Activated CD8-positive, alpha-beta T cell treated with anti-CD3 and anti-CD28 coated beads, Interleukin-2, amount 10 ng/mL, durations not matched to agents 7 days and 5 days (primary cell): ENCODE measurements at regions not wholly inside any gene's neighbourhood (a gene's known extent, or its start where the extent isn't known, plus 50 kb on each side); places are given as distances from the start of the nearest gene placed in this dataset.

ENCODE experiments used
- ATAC-seq: fragments of 150-1000 bp; cut with Tn5 transposase; one replicate; pipeline ENCODE4 v1.10.0; 2021; ENCODE audit warnings: moderate library complexity
- CTCF ChIA-PET: fragments of 350-600 bp; sonication (Branson Sonifier 250); formaldehyde crosslinking; loops from one replicate; lab custom pipeline; 2021; ENCODE audit warnings: antibody characterized with exemption; lab: Charles Lee
- POLR2A ChIA-PET: fragments of 350-600 bp; sonication (Branson Sonifier 250); formaldehyde crosslinking; loops from one replicate; lab custom pipeline; 2021; ENCODE audit warnings: antibody characterized with exemption; lab: Charles Lee
- DNase-seq: peaks from one replicate; pipeline ENCODE4 v3.0.0-alpha.2; 2020
- H3K27ac Mint-ChIP-seq: one replicate; pipeline ENCODE4 v1.8.0; 2021; ENCODE audit warnings: mild to moderate bottlenecking, mixed read lengths
- H3K27me3 Mint-ChIP-seq: one replicate; pipeline ENCODE4 v1.8.0; 2021; ENCODE audit warnings: low read depth, mixed read lengths
- H3K36me3 Mint-ChIP-seq: one replicate; pipeline ENCODE4 v1.8.0; 2021; ENCODE audit warnings: low read depth, mixed read lengths
- H3K4me1 Mint-ChIP-seq: one replicate; pipeline ENCODE4 v1.8.0; 2021; ENCODE audit warnings: low read depth, mixed read lengths
- H3K4me3 Mint-ChIP-seq: one replicate; pipeline ENCODE4 v1.8.0; 2021; ENCODE audit warnings: mild to moderate bottlenecking, mixed read lengths
- H3K9me3 Mint-ChIP-seq: one replicate; pipeline ENCODE4 v1.8.0; 2022; ENCODE audit warnings: mixed read lengths; ENCODE audit not compliant: insufficient read depth

- H3K4me1 Mint-ChIP-seq: no peaks in the 10 kb centered on the region
- CTCF ChIA-PET: no interaction called here
- ATAC-seq: no peak
- H3K9me3 Mint-ChIP-seq: peaks cover 3% of the 10 kb centered on the region
- no peak for DNase-seq
- POLR2A ChIA-PET: no interaction called here
- H3K4me3 Mint-ChIP-seq: no peak overlapping the region
- no peaks in the 10 kb centered on the region for H3K27me3 Mint-ChIP-seq
- no peaks in the 10 kb centered on the region for H3K36me3 Mint-ChIP-seq
- H3K27ac Mint-ChIP-seq: no peak overlapping the region
These were observed 105.1 kb upstream of the GRID2 start for GRCh38 chr4:92198711-92199110.

DNA sequence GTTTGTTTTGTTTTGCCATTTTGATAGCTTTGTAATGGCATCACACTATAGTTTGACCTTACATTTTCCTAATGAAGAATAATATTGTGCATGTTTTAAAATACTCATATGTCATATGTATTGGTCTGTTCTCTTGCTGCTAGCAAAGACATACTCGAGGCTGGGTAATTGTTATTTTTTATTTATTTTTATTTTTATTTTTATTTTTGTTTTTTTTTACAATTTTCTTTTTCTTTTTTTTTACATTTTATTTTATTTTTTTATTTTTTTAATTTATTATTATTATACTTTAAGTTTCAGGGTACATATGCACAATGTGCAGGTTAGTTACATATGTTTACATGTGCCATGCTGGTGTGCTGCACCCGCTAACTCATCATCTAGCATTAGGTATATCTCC lies 104.6 kb upstream of the GRID2 start:
- no peak overlapping the region for H3K27ac Mint-ChIP-seq
- H3K4me1 Mint-ChIP-seq: no peaks in the 10 kb centered on the region
- no peak for DNase-seq
- no peak for ATAC-seq
- H3K27me3 Mint-ChIP-seq: no peaks in the 10 kb centered on the region
- POLR2A ChIA-PET: no interaction called here
- H3K36me3 Mint-ChIP-seq: no peaks in the 10 kb centered on the region
- H3K9me3 Mint-ChIP-seq: peaks cover 3% of the 10 kb centered on the region
- CTCF ChIA-PET: no interaction called here
- no peak overlapping the region for H3K4me3 Mint-ChIP-seq

GRCh38 chr4:92210906-92211305 lies 92.9 kb upstream of the GRID2 start:
- Mint-ChIP-seq H3K4me3 (no peak overlapping the region), H3K27ac (no peak overlapping the region), H3K9me3 (peaks cover 10% of the 10 kb centered on the region), H3K27me3 (no peaks in the 10 kb centered on the region), H3K36me3 (no peaks in the 10 kb centered on the region), H3K4me1 (no peaks in the 10 kb centered on the region)
- DNase-seq (no peak), ATAC-seq (no peak)
- ChIA-PET CTCF (no interaction called here), POLR2A (no interaction called here)

DNA sequence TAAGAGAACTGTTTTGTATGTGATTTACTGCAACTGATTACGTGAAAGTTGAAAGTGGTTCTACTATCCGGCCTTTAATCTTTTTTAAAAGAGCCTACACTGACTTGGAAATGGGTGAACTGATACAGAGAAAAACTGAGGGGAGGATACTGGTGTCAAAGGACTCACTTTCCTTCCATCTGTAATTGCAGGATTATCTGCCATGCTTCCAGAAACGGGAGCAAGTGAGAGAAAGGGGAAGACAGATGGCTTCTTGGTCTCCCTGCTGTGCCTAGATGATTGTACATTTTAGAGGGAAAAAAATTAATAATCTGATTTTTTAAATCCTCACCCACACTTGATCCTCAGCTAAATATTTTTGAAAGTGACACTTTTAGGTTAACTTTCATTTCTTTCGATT lies 88.3 kb upstream of the GRID2 start:
- ChIA-PET CTCF (no interaction called here), POLR2A (no interaction called here)
- Mint-ChIP-seq H3K27me3 (no peaks in the 10 kb centered on the region), H3K27ac (no peak overlapping the region), H3K4me3 (no peak overlapping the region), H3K9me3 (peaks cover 18% of the 10 kb centered on the region), H3K36me3 (no peaks in the 10 kb centered on the region), H3K4me1 (no peaks in the 10 kb centered on the region)
- DNase-seq (no peak), ATAC-seq (no peak)

DNA sequence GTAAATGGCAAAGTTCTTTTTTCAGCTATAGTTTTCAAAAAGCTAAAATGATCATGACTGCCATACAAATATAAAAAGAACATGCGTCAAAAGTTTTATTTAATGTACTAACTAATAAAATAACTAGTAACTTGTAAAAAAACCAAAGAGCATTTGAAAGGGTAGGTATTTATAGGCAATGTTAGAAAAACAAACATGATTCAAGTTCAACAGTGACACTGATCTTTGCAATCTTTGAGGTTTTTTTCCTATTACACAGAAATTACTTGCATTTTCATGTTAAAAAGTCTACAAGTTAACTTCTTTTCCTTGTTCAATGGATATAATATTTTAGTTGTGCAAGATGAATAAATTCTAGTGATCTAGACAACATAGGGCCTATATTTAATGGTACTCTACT lies 72.3 kb upstream of the GRID2 start:
- H3K4me3 Mint-ChIP-seq: no peak overlapping the region
- CTCF ChIA-PET: no interaction called here
- no peaks in the 10 kb centered on the region for H3K4me1 Mint-ChIP-seq
- no peaks in the 10 kb centered on the region for H3K27me3 Mint-ChIP-seq
- POLR2A ChIA-PET: no interaction called here
- DNase-seq (no peak), ATAC-seq (no peak)
- peaks cover 4% of the 10 kb centered on the region for H3K9me3 Mint-ChIP-seq
- no peaks in the 10 kb centered on the region for H3K36me3 Mint-ChIP-seq
- no peak overlapping the region for H3K27ac Mint-ChIP-seq

DNA sequence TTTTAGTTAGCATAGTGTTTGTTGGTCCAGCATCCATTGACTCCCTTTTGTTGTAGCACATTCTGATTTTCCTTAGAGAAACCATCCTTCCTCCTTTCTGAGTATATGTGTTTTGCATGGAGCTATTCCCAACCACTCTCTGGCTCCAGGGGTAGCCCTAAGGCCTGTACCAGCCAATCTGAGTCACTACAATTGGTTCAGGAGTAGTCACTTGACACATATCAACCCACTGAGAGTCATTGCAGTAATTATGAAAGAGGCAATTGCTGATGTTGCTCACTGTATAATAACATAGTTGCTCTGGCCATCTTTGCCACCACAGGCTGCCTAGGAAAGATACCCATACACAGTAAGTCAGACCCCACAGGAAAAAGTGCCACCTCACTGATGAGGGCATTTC lies 71.2 kb upstream of the GRID2 start:
- ATAC-seq (no peak), DNase-seq (no peak)
- no peaks in the 10 kb centered on the region for H3K27me3 Mint-ChIP-seq
- H3K9me3 Mint-ChIP-seq: peaks cover 4% of the 10 kb centered on the region
- no peaks in the 10 kb centered on the region for H3K4me1 Mint-ChIP-seq
- no peak overlapping the region for H3K4me3 Mint-ChIP-seq
- ChIA-PET POLR2A (no interaction called here), CTCF (no interaction called here)
- H3K36me3 Mint-ChIP-seq: no peaks in the 10 kb centered on the region
- no peak overlapping the region for H3K27ac Mint-ChIP-seq

DNA sequence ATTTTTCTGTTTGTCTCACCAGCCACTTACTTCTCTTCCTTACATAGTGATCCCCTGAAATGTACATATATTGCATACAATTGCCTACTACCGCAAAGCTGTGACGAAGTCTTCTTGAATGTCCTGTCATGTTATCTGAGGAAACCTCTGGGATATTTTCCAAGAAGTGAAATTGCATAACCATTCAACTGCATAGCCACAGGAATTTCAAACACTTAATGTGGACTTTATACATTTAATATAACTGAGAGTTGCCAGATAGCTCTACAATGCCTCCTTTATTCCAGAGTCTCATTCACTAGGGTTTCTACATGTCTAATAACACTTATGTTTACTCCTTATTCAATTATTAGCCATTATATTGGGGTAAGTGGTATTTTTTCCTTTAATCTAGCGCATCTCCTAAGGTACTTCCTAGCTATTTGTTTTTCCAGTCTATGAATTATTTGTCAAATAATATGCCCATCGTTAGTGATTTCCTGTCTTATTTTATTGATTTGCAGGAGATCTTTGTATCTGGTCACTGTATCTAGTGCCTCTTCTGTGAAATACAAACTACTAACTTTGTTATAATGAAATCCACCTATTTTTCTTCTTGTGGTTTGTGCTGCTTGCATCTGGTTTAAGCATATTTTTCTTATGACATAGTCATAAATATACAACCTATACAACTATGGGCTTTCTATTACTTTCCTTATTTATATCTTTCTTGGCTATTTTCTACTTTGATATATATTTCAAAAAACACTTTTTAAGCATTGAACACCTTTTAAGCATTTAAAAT lies 69.2 kb upstream of the GRID2 start:
- no peak overlapping the region for H3K4me3 Mint-ChIP-seq
- H3K9me3 Mint-ChIP-seq: peaks cover 4% of the 10 kb centered on the region
- no peaks in the 10 kb centered on the region for H3K36me3 Mint-ChIP-seq
- no peak overlapping the region for H3K27ac Mint-ChIP-seq
- ChIA-PET CTCF (no interaction called here), POLR2A (no interaction called here)
- no peaks in the 10 kb centered on the region for H3K27me3 Mint-ChIP-seq
- DNase-seq (no peak), ATAC-seq (no peak)
- no peaks in the 10 kb centered on the region for H3K4me1 Mint-ChIP-seq

DNA sequence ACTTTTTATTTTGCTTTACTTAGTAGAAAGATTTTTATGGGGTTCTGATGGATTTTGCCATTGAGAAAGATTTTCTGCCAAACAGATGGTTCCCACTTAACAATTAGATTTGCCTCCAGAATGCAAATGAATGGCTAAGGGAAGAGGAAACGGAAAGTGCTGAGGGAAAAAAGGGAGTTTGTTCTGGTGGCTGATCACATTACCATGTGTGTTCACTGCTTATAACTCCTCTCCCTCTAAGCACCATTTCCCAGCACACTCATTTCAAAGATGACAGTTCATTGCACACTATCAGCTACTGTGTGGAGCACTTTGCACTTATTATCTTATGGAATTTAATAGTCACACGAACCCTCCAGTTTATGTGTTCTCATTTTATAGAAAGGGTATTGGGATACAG lies 68.0 kb upstream of the GRID2 start:
- peaks cover 4% of the 10 kb centered on the region for H3K9me3 Mint-ChIP-seq
- ChIA-PET CTCF (no interaction called here), POLR2A (no interaction called here)
- H3K4me1 Mint-ChIP-seq: no peaks in the 10 kb centered on the region
- no peaks in the 10 kb centered on the region for H3K27me3 Mint-ChIP-seq
- no peaks in the 10 kb centered on the region for H3K36me3 Mint-ChIP-seq
- ATAC-seq (no peak), DNase-seq (no peak)
- no peak overlapping the region for H3K27ac Mint-ChIP-seq
- H3K4me3 Mint-ChIP-seq: no peak overlapping the region

DNA sequence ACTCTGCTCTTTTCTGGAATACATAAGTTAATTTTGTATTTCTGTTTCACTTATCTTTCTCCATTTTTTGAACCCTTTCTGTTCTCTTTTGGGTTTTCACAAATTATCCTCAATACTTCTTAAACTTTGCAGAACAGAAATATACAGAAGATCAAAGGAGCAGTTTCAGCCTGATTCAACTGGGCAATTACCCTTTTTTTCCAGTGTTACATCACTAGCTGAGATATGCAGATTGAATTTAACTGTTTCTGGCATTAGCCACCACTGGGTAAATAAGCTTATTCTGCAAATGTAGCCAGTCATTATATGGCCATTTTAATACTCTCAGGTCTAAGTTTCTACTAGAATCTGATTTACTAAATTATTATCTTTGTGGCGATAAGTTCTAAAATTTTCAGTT lies 66.9 kb upstream of the GRID2 start:
- ATAC-seq (no peak), DNase-seq (no peak)
- no peaks in the 10 kb centered on the region for H3K27me3 Mint-ChIP-seq
- POLR2A ChIA-PET: no interaction called here
- H3K4me3 Mint-ChIP-seq: no peak overlapping the region
- no peak overlapping the region for H3K27ac Mint-ChIP-seq
- no peaks in the 10 kb centered on the region for H3K4me1 Mint-ChIP-seq
- H3K36me3 Mint-ChIP-seq: no peaks in the 10 kb centered on the region
- H3K9me3 Mint-ChIP-seq: peaks cover 4% of the 10 kb centered on the region
- CTCF ChIA-PET: no interaction called here

- H3K4me3 Mint-ChIP-seq: no peak overlapping the region
- DNase-seq: no peak
- CTCF ChIA-PET: no interaction called here
- POLR2A ChIA-PET: no interaction called here
- H3K36me3 Mint-ChIP-seq: no peaks in the 10 kb centered on the region
- H3K4me1 Mint-ChIP-seq: no peaks in the 10 kb centered on the region
- no peak overlapping the region for H3K27ac Mint-ChIP-seq
- H3K9me3 Mint-ChIP-seq: peaks cover 4% of the 10 kb centered on the region
- H3K27me3 Mint-ChIP-seq: no peaks in the 10 kb centered on the region
- no peak for ATAC-seq
These were observed 66.2 kb upstream of the GRID2 start for GRCh38 chr4:92237559-92237958.

- H3K9me3 Mint-ChIP-seq: peaks cover 3% of the 10 kb centered on the region
- H3K4me1 Mint-ChIP-seq: no peaks in the 10 kb centered on the region
- ChIA-PET POLR2A (no interaction called here), CTCF (no interaction called here)
- H3K27me3 Mint-ChIP-seq: no peaks in the 10 kb centered on the region
- ATAC-seq: no peak
- no peak overlapping the region for H3K4me3 Mint-ChIP-seq
- no peak for DNase-seq
- H3K36me3 Mint-ChIP-seq: no peaks in the 10 kb centered on the region
- no peak overlapping the region for H3K27ac Mint-ChIP-seq
These were observed 62.7 kb upstream of the GRID2 start for GRCh38 chr4:92241094-92241493.

DNA sequence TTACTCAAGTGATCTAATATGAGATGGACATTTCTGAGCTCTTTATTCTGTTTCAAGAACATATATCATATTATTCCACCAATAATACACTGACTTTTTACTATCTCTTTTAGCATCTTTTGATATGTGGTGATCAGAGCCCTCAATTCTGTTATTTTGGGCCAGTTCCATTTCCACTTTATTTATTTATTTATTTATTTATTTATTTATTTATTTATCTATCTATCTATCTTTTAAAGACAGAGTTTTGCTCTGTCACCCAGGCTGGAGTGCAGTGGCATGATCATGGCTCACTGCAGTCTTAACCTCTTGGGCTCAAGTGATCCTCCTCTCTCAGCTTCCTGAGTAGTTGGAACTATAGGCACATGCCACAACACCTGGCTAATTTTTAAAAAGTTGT lies 57.4 kb upstream of the GRID2 start:
- no peaks in the 10 kb centered on the region for H3K4me1 Mint-ChIP-seq
- H3K9me3 Mint-ChIP-seq: peaks cover 3% of the 10 kb centered on the region
- no peak for DNase-seq
- no peaks in the 10 kb centered on the region for H3K27me3 Mint-ChIP-seq
- H3K4me3 Mint-ChIP-seq: no peak overlapping the region
- ATAC-seq: no peak
- POLR2A ChIA-PET: no interaction called here
- no peak overlapping the region for H3K27ac Mint-ChIP-seq
- H3K36me3 Mint-ChIP-seq: no peaks in the 10 kb centered on the region
- CTCF ChIA-PET: no interaction called here

- H3K4me1 Mint-ChIP-seq: no peaks in the 10 kb centered on the region
- no peaks in the 10 kb centered on the region for H3K36me3 Mint-ChIP-seq
- no peak overlapping the region for H3K27ac Mint-ChIP-seq
- no peaks in the 10 kb centered on the region for H3K27me3 Mint-ChIP-seq
- ATAC-seq: no peak
- H3K4me3 Mint-ChIP-seq: no peak overlapping the region
- ChIA-PET POLR2A (no interaction called here), CTCF (no interaction called here)
- no peak for DNase-seq
- H3K9me3 Mint-ChIP-seq: peaks cover 17% of the 10 kb centered on the region
These were observed 54.2 kb upstream of the GRID2 start for GRCh38 chr4:92249541-92249940.
